GM12878 (cell line): ENCODE measurements at regions not wholly inside any gene's neighbourhood (a gene's known extent, or its start where the extent isn't known, plus 50 kb on each side); places are given as distances from the start of the nearest gene placed in this dataset.
A peak's percentile ranks its signal among the peaks of the same experiment; 100 is the strongest.

Experiments
- ATAC-seq: fragments of 200-7000 bp; cut with Tn5 transposase; 3 replicates; pipeline ENCODE4 v1.9.1; 2020; ENCODE audit warnings: mild to moderate bottlenecking, moderate library complexity
- BruUV-seq: library from RNA; stranded (reverse); fragments of 400-500 nt; replicated peaks from 2 replicates; lab custom pipeline; 2021; lab: Mats Ljungman, UMichigan
- CTCF ChIA-PET: fragments of 300-600 bp; sonication (Branson Sonifier 250); formaldehyde crosslinking; extraction: SDS; loops from one replicate; lab custom pipeline; 2021; ENCODE audit warnings: inconsistent platforms; lab: Yijun Ruan, JAX
- POLR2A ChIA-PET: fragments of 350-600 bp; formaldehyde crosslinking; extraction: SDS; loops from one replicate; lab custom pipeline; 2021; ENCODE audit warnings: inconsistent platforms; lab: Charles Lee
- RAD21 ChIA-PET: fragments of 300-600 bp; sonication (Branson Sonifier 250); formaldehyde crosslinking; loops from one replicate; lab custom pipeline; 2023; ENCODE audit warnings: antibody characterized with exemption; ENCODE audit not compliant: unreplicated experiment; lab: Charles Lee
- SMC1A ChIA-PET: fragments of 300-600 bp; sonication (Branson Sonifier 250); formaldehyde crosslinking; loops from one replicate; lab custom pipeline; 2023; ENCODE audit not compliant: unreplicated experiment, uncharacterized antibody; lab: Charles Lee
- DNase-seq: peaks from one replicate; pipeline ENCODE4 v3.0.0-alpha.2; 2011; ENCODE audit warnings: low read depth, low spot score
- FAIRE-seq: peaks from 3 replicates; lab custom pipeline; 2011; peaks lifted over from hg19 to GRCh38; lab: Jason Lieb, UNC
- H2AFZ ChIP-seq: 2 replicates; pipeline ENCODE4 v1.6.0; 2011; ENCODE audit warnings: low read depth, low read length, control low read depth; ENCODE audit not compliant: control insufficient read depth
- H3K27ac ChIP-seq: 2 replicates; pipeline ENCODE4 v1.5.1; 2011; ENCODE audit warnings: control low read depth; ENCODE audit not compliant: control insufficient read depth, insufficient read depth
- H3K27me3 ChIP-seq, 2 experiments: replicated peaks in 1 of 2; 2 replicates each; pipeline versions ENCODE4 v1.6.0 to v1.6.1; 2011; ENCODE audit warnings: low read length in 1 of 2; ENCODE audit not compliant: control insufficient read depth in 2 of 2, insufficient read depth in 2 of 2
- H3K36me3 ChIP-seq, 2 experiments: 2 replicates each; pipeline ENCODE4 v1.5.1; 2011; ENCODE audit warnings: low read length in 1 of 2; ENCODE audit not compliant: control insufficient read depth in 2 of 2, insufficient read depth in 2 of 2
- H3K4me1 ChIP-seq: 2 replicates; pipeline ENCODE4 v1.6.1; 2011; ENCODE audit warnings: mild to moderate bottlenecking, low read length, moderate library complexity, mixed read lengths; ENCODE audit not compliant: control insufficient read depth, insufficient read depth
- H3K4me2 ChIP-seq: 2 replicates; pipeline ENCODE4 v1.6.0; 2011; ENCODE audit warnings: control low read depth; ENCODE audit not compliant: control insufficient read depth, insufficient read depth
- H3K4me3 ChIP-seq: fragments of 200-600 bp; sonication (generic); 2 replicates; pipeline ENCODE4 v1.5.1; 2016
- H3K79me2 ChIP-seq: 2 replicates; pipeline ENCODE4 v1.6.0; 2011; ENCODE audit warnings: low read length; ENCODE audit not compliant: control insufficient read depth, insufficient read depth
- H3K9ac ChIP-seq: 2 replicates; pipeline ENCODE4 v1.8.0; 2011; ENCODE audit warnings: low read length, control low read depth, mixed read lengths; ENCODE audit not compliant: control insufficient read depth, insufficient read depth
- H3K9me3 ChIP-seq: replicated peaks from 3 replicates; pipeline ENCODE4 v1.5.1; 2011; ENCODE audit warnings: mild to moderate bottlenecking, low read length; ENCODE audit not compliant: control insufficient read depth, insufficient read depth
- H4K20me1 ChIP-seq: 2 replicates; pipeline ENCODE4 v1.6.0; 2011; ENCODE audit not compliant: control insufficient read depth, insufficient read depth
- BACH1 ChIP-seq: fragments of 450-650 bp; IDR thresholded peaks from 2 replicates; pipeline ENCODE4 v1.6.1; 2017; ENCODE audit warnings: mild to moderate bottlenecking, borderline replicate concordance
- BCL11A ChIP-seq: IDR thresholded peaks from 2 replicates; pipeline ENCODE4 v1.6.1; 2011; ENCODE audit warnings: low read depth, low read length
- BHLHE40 ChIP-seq, 2 experiments: fragments of 450-650 bp in 1 of 2; IDR thresholded peaks; 2 replicates each; pipeline ENCODE4 v1.6.1; 2011 to 2017; ENCODE audit warnings: low read depth in 2 of 2, borderline replicate concordance in 1 of 2, improper control_type of control experiment in 1 of 2, low read length in 1 of 2, mild to moderate bottlenecking in 1 of 2
- CBX5 ChIP-seq: sonication (generic); IDR thresholded peaks from 2 replicates; pipeline ENCODE4 v1.6.1; 2016; ENCODE audit warnings: low read depth, moderate library complexity, mild to moderate bottlenecking, inconsistent platforms
- CREB1 ChIP-seq: IDR thresholded peaks from 2 replicates; pipeline ENCODE4 v1.6.1; 2012; ENCODE audit warnings: low read depth, mild to moderate bottlenecking, inconsistent platforms
- CREM ChIP-seq: IDR thresholded peaks from 2 replicates; pipeline ENCODE4 v1.6.1; 2014; ENCODE audit warnings: antibody characterized with exemption, low read depth
- CTCF ChIP-seq, 3 experiments: IDR thresholded peaks in 2 of 3; conservative IDR thresholded peaks in 1 of 3; 2 replicates each; pipeline ENCODE4 v1.5.1; 2011; ENCODE audit warnings: low read depth in 3 of 3, low read length in 3 of 3, mild to moderate bottlenecking in 3 of 3, control low read depth in 2 of 3, moderate library complexity in 2 of 3, inconsistent platforms in 1 of 3, mixed read lengths in 1 of 3; ENCODE audit not compliant: control insufficient read depth in 2 of 3, insufficient read depth in 1 of 3; ENCODE audit errors: extremely low read depth in 1 of 3
- EP300 ChIP-seq, 2 experiments: fragments of 150-350 bp in 1 of 2; IDR thresholded peaks; 2 replicates each; pipeline ENCODE4 v1.6.1; 2011 to 2012; ENCODE audit warnings: low read depth in 2 of 2, low read length in 2 of 2, borderline replicate concordance in 1 of 2, improper control_type of control experiment in 1 of 2, inconsistent platforms in 1 of 2; ENCODE audit not compliant: control insufficient read depth in 1 of 2
- GATAD2B ChIP-seq: fragments of 450-650 bp; conservative IDR thresholded peaks from 2 replicates; pipeline ENCODE4 v1.6.1; 2017; ENCODE audit warnings: low read depth, mild to moderate bottlenecking, moderate library complexity
- HDAC2 ChIP-seq: fragments of 200-600 bp; sonication (generic); IDR thresholded peaks from 2 replicates; pipeline ENCODE4 v1.6.1; 2017
- JUND ChIP-seq: IDR thresholded peaks from 2 replicates; pipeline ENCODE4 v1.6.1; 2012; ENCODE audit warnings: low read depth, mild to moderate bottlenecking, low read length, improper control_type of control experiment, moderate library complexity
- MYB ChIP-seq: fragments of 150-350 bp; IDR thresholded peaks from 2 replicates; pipeline ENCODE4 v1.6.1; 2014; ENCODE audit warnings: mild to moderate bottlenecking, low read depth, low read length, borderline replicate concordance
- NR2F1 ChIP-seq: fragments of 450-650 bp; conservative IDR thresholded peaks from 2 replicates; pipeline ENCODE4 v1.6.1; 2017; ENCODE audit warnings: mild to moderate bottlenecking
- PKNOX1 ChIP-seq: fragments of 450-650 bp; IDR thresholded peaks from 2 replicates; pipeline ENCODE4 v1.6.1; 2016; ENCODE audit warnings: mild to moderate bottlenecking
- POLR2A ChIP-seq: IDR thresholded peaks from 2 replicates; pipeline ENCODE4 v1.6.1; 2011; ENCODE audit warnings: low read depth, mild to moderate bottlenecking, low read length
- POLR2AphosphoS5 ChIP-seq: IDR thresholded peaks from 2 replicates; pipeline ENCODE4 v1.6.1; 2011; ENCODE audit warnings: mild to moderate bottlenecking, low read length, inconsistent platforms
- SP1 ChIP-seq: IDR thresholded peaks from one replicate; pipeline ENCODE4 v1.6.1; 2011; ENCODE audit warnings: low read depth, low read length
- SPI1 ChIP-seq: IDR thresholded peaks from 2 replicates; pipeline ENCODE4 v1.6.1; 2011; ENCODE audit warnings: low read depth, mild to moderate bottlenecking, low read length, moderate library complexity, borderline replicate concordance; ENCODE audit not compliant: insufficient read depth
- YY1 ChIP-seq: IDR thresholded peaks from 2 replicates; pipeline ENCODE4 v1.6.1; 2011; ENCODE audit warnings: low read depth, mild to moderate bottlenecking, low read length
- ZNF217 ChIP-seq: fragments of 450-650 bp; IDR thresholded peaks from 2 replicates; pipeline ENCODE4 v1.6.1; 2017; ENCODE audit warnings: antibody characterized with exemption, mild to moderate bottlenecking
- ZNF24 ChIP-seq: fragments of 450-650 bp; IDR thresholded peaks from 2 replicates; pipeline ENCODE4 v1.6.1; 2017; ENCODE audit warnings: antibody characterized with exemption, mild to moderate bottlenecking
- WGBS: methylation state at CpG from one replicate; pipeline ENCODE4 v1.1.6; 2016; ENCODE audit warnings: low lambda C conversion rate; ENCODE audit not compliant: insufficient replicate concordance, insufficient coverage; ENCODE audit errors: missing lambda C conversion rate; 5-methylcytosine and 5-hydroxymethylcytosine counted together
- in situ Hi-C: fragments of 300-500 bp; cut with MboI; formaldehyde crosslinking; loops from 9 replicates; pipeline ENCODE4 v1.14.3; 2018; ENCODE audit warnings: mixed read lengths
- intact Hi-C: fragments of 100-400 bp; cut with micrococcal nuclease; formaldehyde crosslinking; loops from one replicate; pipeline ENCODE4 v1.14.2; 2022; ENCODE audit not compliant: unreplicated experiment

- Histone ChIP-seq H3K27ac (peak overlapping the region; percentile 98), H3K4me3 (peak overlapping the region; percentile 28), H3K36me3 (no peaks in the 10 kb centered on the region; a peak in 1 of 4 replicates), H3K4me2 (peak overlapping the region; percentile 97), H3K4me1 (peaks cover 44% of the 10 kb centered on the region), H3K9me3 (no peaks in the 10 kb centered on the region), H3K9ac (peak overlapping the region; percentile 79), H3K79me2 (no peaks in the 10 kb centered on the region; the same call in 1 of the 2 replicates), H3K27me3 (no peaks in the 10 kb centered on the region), H4K20me1 (no peaks in the 10 kb centered on the region), H2AFZ (peak overlapping the region; percentile 61)
- ChIA-PET SMC1A (interaction anchor here (0.9 to 7.0 kb wide), 34 partner anchors 9 to 164 kb away, joined by 3 to 161 read pairs (median 8); no protein-coding TSS in a partner anchor), RAD21 (interaction anchor here (0.7 to 4.6 kb wide), 33 partner anchors 9 to 164 kb away, joined by 3 to 186 read pairs (median 9); no protein-coding TSS in a partner anchor), POLR2A (interaction anchor here (0.5 to 4.5 kb wide), 17 partner anchors 9 to 114 kb away, joined by 3 to 59 read pairs (median 6); no protein-coding TSS in a partner anchor), CTCF (interaction anchor here (0.6 to 8.3 kb wide), 16 partner anchors 9 to 164 kb away, joined by 3 to 117 read pairs (median 6); no protein-coding TSS in a partner anchor)
- WGBS = 0% methylated on average over 5 of the region's 5 CpGs
- ATAC-seq (peak; percentile 72), FAIRE-seq (no peak), DNase-seq (peak; percentile 71)
- in situ Hi-C loops = no loop called here
- intact Hi-C loops = loop anchor here (1.0 kb wide), 5 partner anchors 9 to 164 kb away; partner anchors contain the start of gene PELI1
- BruUV-seq = TSS peak; percentile 91
- TF ChIP-seq MYB (no peak), HDAC2 (no peak), POLR2AphosphoS5 (peak; percentile 44), CBX5 (no peak; the same call in 1 of the 2 replicates), POLR2A (peak; percentile 36; the same call in 1 of the 2 replicates), ZNF24 (0 out of 2 replicates have a peak, but pooled peaks have one; percentile 6), NR2F1 (peak; percentile 56; the same call in 1 of the 2 replicates), BACH1 (0 out of 2 replicates have a peak, but pooled peaks have one; percentile 40), BHLHE40 (IDR thresholded peaks at IDR 0.05; ENCODE audit: borderline replicate concordance in 1 of 2, low read depth in 2 of 2, low read length in 1 of 2) (peak; percentile 68 to 79; a peak in 3 of 4 replicates), JUND (no peak), YY1 (peak; percentile 81), SP1 (peak; percentile 18), ZNF217 (peak; percentile 19; the same call in 1 of the 2 replicates), CREB1 (0 out of 2 replicates have a peak, but pooled peaks have one; percentile 4), GATAD2B (0 out of 2 replicates have a peak, but pooled peaks have one; percentile 28), EP300 (IDR thresholded peaks at IDR 0.05; ENCODE audit: borderline replicate concordance in 1 of 2, control insufficient read depth in 1 of 2, low read depth in 2 of 2, low read length in 2 of 2) (peak in 1 of 2 experiments; percentile 54; a peak in 1 of 4 replicates), BCL11A (peak; percentile 49; the same call in 1 of the 2 replicates), SPI1 (peak; percentile 60; the same call in 1 of the 2 replicates), CREM (0 out of 2 replicates have a peak, but pooled peaks have one; percentile 24), CTCF (IDR thresholded peaks at IDR 0.05 in 2 of 3, conservative IDR thresholded peaks at IDR 0.05 in 1 of 3; ENCODE audit: control insufficient read depth in 2 of 3, extremely low read depth in 1 of 3, insufficient read depth in 1 of 3, low read depth in 3 of 3, low read length in 3 of 3) (0 out of 6 replicates have a peak, but pooled peaks of 1 of the 3 experiments have one; percentile 2), PKNOX1 (peak; percentile 28; the same call in 1 of the 2 replicates)
These were observed 69.5 kb upstream of the PELI1 start for GRCh38 chr2:64213532-64214275.
